LNCaP clone FGC (cell line): ENCODE measurements at regions not wholly inside any gene's neighbourhood (a gene's known extent, or its start where the extent isn't known, plus 50 kb on each side); places are given as distances from the start of the nearest gene placed in this dataset.
A peak's percentile ranks its signal among the peaks of the same experiment; 100 is the strongest.

ENCODE experiments used
- DNase-seq: peaks from one replicate; pipeline ENCODE4 v3.0.0-alpha.2; 2011; ENCODE audit warnings: low read depth
- H3K4me3 ChIP-seq: 2 replicates; pipeline ENCODE4 v1.5.1; 2011; ENCODE audit warnings: mild to moderate bottlenecking, low read depth, low read length, control low read depth
- CTCF ChIP-seq: IDR thresholded peaks from 2 replicates; pipeline ENCODE4 v1.5.1; 2012; ENCODE audit warnings: mild to moderate bottlenecking; ENCODE audit not compliant: control insufficient read depth, insufficient read depth; ENCODE audit errors: extremely low read depth

GRCh38 chr10:130459011-130459410 lies 322.8 kb downstream of the GLRX3 start:
- no peak for TF ChIP-seq CTCF
- no peak overlapping the region for H3K4me3 ChIP-seq
- DNase-seq = no peak

- TF ChIP-seq CTCF = no peak
- H3K4me3 ChIP-seq = no peak overlapping the region
- no peak for DNase-seq
Observed at GRCh38 chr10:130459851-130460490, 323.8 kb downstream of the GLRX3 start.

GRCh38 chr10:130461631-130462030 lies 325.4 kb downstream of the GLRX3 start:
- no peak for TF ChIP-seq CTCF
- H3K4me3 ChIP-seq = no peak overlapping the region
- DNase-seq = no peak

GRCh38 chr10:130463104-130463875 lies 327.1 kb downstream of the GLRX3 start:
- no peak for DNase-seq
- TF ChIP-seq CTCF = no peak
- no peak overlapping the region for H3K4me3 ChIP-seq

GRCh38 chr10:130463876-130464364 lies 327.7 kb downstream of the GLRX3 start:
- no peak for TF ChIP-seq CTCF
- peak; percentile 93 for DNase-seq
- no peak overlapping the region for H3K4me3 ChIP-seq

GRCh38 chr10:130464426-130464825 lies 328.2 kb downstream of the GLRX3 start:
- no peak for TF ChIP-seq CTCF
- H3K4me3 ChIP-seq = no peak overlapping the region
- no peak for DNase-seq
